Suppressor macrophage treated with lipopolysaccharide for 4 hours (primary cell): ENCODE measurements at regions not wholly inside any gene's neighbourhood (a gene's known extent, or its start where the extent isn't known, plus 50 kb on each side); places are given as distances from the start of the nearest gene placed in this dataset.
A peak's percentile ranks its signal among the peaks of the same experiment; 100 is the strongest.

Experiments used
- DNase-seq: peaks from one replicate; pipeline ENCODE4 v3.0.0-alpha.2; 2020

- no peak for DNase-seq
Measured at GRCh38 chr16:80066805-80067580, 466.5 kb upstream of the MAF start.

GRCh38 chr16:80065541-80065940 is 465.0 kb upstream of the MAF start:
- DNase-seq: no peak

GRCh38 chr16:80063713-80064069 is 463.2 kb upstream of the MAF start:
- no peak for DNase-seq

- no peak for DNase-seq
Measured at GRCh38 chr16:80063031-80063712, 462.6 kb upstream of the MAF start.

GRCh38 chr16:80062361-80063030 is 462.0 kb upstream of the MAF start:
- DNase-seq: no peak

GRCh38 chr16:80060470-80060869 is 459.9 kb upstream of the MAF start:
- peak; percentile 8 for DNase-seq

GRCh38 chr16:80059836-80060235 is 459.3 kb upstream of the MAF start:
- DNase-seq: no peak

- no peak for DNase-seq
Measured at GRCh38 chr16:80058214-80058613, 457.7 kb upstream of the MAF start.

- no peak for DNase-seq
Measured at GRCh38 chr16:80056324-80056723, 455.8 kb upstream of the MAF start.

GRCh38 chr16:80055831-80056230 is 455.3 kb upstream of the MAF start:
- no peak for DNase-seq

GRCh38 chr16:80054647-80055046 is 454.1 kb upstream of the MAF start:
- DNase-seq: no peak

- no peak for DNase-seq
Measured at GRCh38 chr16:80051040-80051439, 450.5 kb upstream of the MAF start.

GRCh38 chr16:80048250-80048649 is 447.7 kb upstream of the MAF start:
- DNase-seq: no peak

- no peak for DNase-seq
Measured at GRCh38 chr16:80047842-80048241, 447.3 kb upstream of the MAF start.

- no peak for DNase-seq
Measured at GRCh38 chr16:80046848-80047247, 446.3 kb upstream of the MAF start.

GRCh38 chr16:80046261-80046660 is 445.7 kb upstream of the MAF start:
- no peak for DNase-seq

GRCh38 chr16:80045861-80046260 is 445.3 kb upstream of the MAF start:
- DNase-seq: no peak

- no peak for DNase-seq
Measured at GRCh38 chr16:80041410-80041809, 440.9 kb upstream of the MAF start.

- no peak for DNase-seq
Measured at GRCh38 chr16:80040814-80041213, 440.3 kb upstream of the MAF start.

GRCh38 chr16:80040413-80040812 is 439.9 kb upstream of the MAF start:
- no peak for DNase-seq

GRCh38 chr16:80039777-80040176 is 439.2 kb upstream of the MAF start:
- no peak for DNase-seq

- DNase-seq: no peak
Measured at GRCh38 chr16:80038566-80038965, 438.0 kb upstream of the MAF start.

- DNase-seq: no peak
Measured at GRCh38 chr16:80034948-80035663, 434.6 kb upstream of the MAF start.

- no peak for DNase-seq
Measured at GRCh38 chr16:80034469-80034826, 433.9 kb upstream of the MAF start.
